HG03342 (cell line): ENCODE measurements at regions not wholly inside any gene's neighbourhood (a gene's known extent, or its start where the extent isn't known, plus 50 kb on each side); places are given as distances from the start of the nearest gene placed in this dataset.

Experiments used
- ATAC-seq: cut with Tn5 transposase; IDR thresholded peaks from one replicate; pipeline ENCODE4 v1.9.1; 2021; ENCODE audit warnings: mild to moderate bottlenecking, moderate library complexity; ENCODE audit not compliant: unreplicated experiment

DNA sequence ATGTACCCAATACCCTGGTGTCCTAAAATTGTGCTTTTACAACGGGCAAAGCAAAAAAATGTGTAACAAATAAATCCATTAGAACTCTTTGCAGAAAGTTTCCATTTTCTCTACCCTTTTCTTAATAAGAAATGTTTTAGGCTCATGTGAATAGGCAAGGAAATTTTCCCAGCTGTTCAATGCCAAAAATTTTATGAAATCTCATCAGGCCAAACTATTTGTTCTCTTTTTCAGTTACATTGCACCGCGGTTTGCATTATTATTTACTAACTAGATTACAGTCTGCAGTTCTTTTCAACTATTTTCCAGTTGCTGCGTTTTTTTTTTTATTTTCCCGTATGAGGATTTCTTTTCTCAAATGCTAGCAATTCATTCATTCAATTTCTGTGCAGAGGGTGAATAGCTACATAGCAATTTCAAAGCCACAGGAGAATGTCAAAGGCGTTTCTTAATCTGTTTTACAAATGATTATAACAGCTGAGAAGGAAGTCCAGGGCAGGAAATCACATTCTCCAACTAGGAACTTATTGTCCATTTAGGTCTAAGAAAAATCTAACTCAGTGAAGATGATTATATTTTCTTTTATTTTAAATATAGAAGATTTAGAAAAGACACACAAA lies 367.5 kb upstream of the MMADHC start:
- ATAC-seq = no peak

DNA sequence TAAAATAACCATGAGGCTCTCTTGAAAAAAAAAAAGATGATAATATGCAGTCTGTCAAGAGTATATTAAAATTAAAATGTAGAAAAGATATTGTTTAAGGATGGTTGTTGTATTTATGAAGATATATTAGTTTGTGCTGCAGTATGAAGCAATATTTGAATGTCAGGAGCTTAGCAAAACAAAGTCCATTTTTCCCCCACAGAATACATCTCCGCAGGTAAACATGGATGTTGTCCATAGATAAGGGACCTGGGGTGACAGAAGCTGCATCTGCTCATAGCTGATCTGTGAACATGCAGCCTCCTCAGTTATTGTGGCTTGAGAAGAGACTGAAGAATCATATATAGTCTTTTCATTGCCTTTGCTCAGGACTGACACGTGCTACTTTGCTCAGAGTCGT lies 366.1 kb upstream of the MMADHC start:
- ATAC-seq = no peak

DNA sequence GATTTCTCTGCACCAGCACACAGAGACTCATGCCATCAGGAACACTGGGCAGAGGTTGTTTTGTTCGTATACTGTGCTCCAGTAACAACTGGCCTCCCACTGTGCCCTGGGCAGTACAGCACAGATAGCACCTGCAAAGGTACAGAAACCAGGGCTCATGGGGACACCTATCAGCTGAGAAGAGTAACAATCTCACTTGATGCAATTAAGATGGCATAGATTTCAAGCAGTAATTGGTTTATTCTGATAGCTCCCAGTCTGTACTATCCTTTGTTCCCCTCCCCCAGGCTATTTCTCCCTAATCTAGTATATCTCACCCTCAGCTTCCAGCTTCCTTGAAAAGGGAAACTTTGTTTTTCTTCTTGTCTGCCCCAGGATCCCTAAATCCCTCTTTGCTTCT lies 343.9 kb upstream of the MMADHC start:
- ATAC-seq = no peak

- no peak for ATAC-seq
These were observed 340.4 kb upstream of the MMADHC start for GRCh38 chr2:149928011-149928410.

DNA sequence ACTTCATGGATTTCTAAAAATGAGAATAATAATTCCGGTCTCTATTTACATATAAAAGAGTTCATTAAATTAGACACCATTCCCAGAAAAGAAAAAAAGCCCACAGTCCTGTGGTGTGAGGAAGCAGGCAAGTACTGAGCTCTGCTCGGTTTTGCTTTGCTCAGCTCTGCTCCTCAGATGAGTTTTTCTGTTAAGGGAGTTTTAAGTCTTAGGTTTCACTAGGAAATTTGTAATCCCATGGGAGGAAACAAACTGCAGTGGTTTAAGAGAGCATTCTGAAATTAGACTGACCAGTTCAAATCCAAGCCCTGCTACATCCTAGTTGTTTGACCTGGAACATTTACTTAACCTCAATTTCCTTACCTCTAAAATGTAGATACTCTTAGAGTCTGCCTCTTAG lies 338.6 kb upstream of the MMADHC start:
- no peak for ATAC-seq

- no peak for ATAC-seq
These were observed 337.1 kb upstream of the MMADHC start for GRCh38 chr2:149924549-149925213.

GRCh38 chr2:149924028-149924427 lies 336.5 kb upstream of the MMADHC start:
- ATAC-seq = no peak

DNA sequence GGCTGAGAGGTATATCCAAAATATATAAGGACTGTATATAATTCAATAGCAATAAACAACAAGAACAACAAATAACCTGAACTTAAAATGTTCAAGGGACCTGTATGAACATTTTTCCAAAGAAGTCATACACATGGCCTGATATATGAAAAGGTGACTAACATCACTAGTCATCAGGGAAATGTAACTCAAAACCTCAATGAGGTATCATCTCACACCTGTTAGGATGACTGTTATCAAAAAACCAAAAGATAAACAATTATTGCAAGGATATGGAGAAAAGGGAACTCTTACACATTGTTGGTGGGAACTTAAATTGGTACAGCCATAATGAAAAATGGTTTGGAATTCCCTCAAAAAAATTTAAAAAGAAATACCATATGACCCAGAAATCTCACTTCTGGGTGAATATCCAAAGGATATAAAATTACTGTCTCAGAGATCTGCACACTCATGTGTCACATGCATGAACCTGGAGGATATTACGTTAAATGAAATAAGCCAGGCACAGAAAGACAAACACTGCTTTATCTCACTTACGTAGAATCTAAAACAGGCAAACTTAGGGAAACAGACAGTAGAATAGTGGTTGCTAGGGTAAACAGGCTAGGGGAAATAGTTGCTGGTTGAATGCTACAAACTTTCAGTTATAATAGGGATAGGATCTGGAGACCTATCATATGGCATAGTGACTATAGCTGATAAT lies 334.5 kb upstream of the MMADHC start:
- no peak for ATAC-seq

GRCh38 chr2:149920389-149920788 lies 332.8 kb upstream of the MMADHC start:
- ATAC-seq = no peak

DNA sequence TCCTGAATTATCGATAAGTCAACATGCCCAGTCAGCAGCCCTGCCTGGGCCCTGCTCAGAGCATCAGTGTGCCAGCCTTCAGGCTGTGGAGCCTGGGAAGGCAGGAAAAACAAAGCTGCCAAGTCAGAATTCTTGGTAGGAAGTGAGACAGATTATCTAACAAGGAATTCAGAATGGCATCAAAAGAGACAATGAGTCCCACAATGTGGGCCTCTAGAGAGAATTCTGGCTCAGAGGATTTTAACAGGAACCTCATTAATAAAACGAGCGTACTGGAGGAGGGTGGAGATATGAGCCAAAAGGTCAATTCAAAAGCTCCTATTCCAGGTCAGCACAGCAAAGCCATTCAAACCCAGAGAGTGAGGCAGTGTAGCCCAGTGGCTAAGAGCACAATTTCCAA lies 327.6 kb upstream of the MMADHC start:
- no peak for ATAC-seq

GRCh38 chr2:149908726-149909683 lies 321.4 kb upstream of the MMADHC start:
- no peak for ATAC-seq

GRCh38 chr2:149906886-149907285 lies 319.3 kb upstream of the MMADHC start:
- ATAC-seq = no peak

- no peak for ATAC-seq
These were observed 317.0 kb upstream of the MMADHC start for GRCh38 chr2:149904352-149905175.

- ATAC-seq = no peak
These were observed 316.1 kb upstream of the MMADHC start for GRCh38 chr2:149903626-149904025.

DNA sequence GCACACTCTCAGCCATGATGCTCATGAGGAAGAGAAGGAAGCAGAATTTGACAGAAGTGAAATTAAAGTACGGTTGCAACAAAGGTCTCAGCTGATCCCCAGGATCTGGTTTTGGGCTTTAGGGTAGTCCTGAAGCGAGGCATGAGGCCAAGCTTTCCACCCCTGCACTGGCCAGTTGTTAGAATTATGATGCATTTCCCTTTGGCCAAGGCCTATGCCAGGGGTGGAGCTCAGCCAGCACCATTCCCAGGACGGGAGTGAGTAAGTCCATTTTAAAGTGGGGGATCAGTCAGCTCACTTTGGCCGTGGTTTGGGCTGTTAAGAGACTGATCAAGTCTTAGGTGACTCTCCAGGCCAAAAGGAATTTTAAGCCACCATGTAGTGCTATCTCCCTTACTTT lies 314.5 kb upstream of the MMADHC start:
- no peak for ATAC-seq

DNA sequence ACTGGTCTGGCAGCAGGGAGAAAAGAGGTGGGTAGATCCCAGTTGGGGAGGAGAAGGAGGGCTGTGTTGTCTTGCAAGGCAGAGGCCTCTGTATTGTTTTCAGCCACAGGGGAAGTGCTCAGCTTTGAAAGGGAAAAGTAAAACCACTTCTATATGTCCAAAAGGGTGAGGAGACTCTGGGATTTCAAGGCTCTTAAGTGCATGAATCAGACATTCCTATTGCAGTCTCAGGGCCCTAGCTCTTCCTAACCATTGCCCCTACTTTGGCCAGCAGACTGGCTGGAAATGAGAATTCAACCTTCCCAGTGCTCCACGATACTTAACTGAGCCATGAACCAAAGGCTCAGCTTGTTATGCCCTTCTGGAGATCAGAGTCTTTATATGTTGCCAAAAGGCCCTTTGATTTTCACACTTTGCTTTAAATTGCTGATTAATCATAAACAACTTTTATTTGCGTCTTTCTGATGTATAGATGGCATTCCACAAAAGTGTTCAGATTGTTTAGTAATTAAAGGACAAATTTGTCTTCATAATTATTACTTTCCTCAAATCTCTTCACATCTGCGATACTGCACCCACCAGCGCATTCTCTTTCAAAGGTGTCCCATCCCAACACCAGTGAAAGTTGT lies 313.8 kb upstream of the MMADHC start:
- no peak for ATAC-seq

GRCh38 chr2:149899390-149899789 lies 311.8 kb upstream of the MMADHC start:
- no peak for ATAC-seq

DNA sequence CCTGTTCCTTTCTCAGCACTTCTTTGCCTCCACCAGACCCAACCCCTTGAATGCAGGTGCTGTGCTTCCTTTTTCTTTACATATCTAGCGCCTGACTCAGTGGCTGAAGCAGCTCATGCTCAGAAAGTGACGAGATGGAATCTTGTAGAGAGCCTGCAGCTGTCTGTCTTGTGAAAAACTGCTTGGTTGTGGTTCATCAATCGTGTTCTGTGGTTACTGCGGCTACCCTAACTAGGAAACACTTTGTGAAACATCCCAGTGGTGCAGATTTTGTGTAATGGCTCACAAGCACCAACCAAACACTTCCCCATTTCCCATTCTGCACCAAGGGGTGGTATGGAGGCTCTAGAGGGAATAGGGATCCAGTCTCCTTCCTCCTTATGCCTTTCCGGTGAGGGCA lies 307.2 kb upstream of the MMADHC start:
- no peak for ATAC-seq

DNA sequence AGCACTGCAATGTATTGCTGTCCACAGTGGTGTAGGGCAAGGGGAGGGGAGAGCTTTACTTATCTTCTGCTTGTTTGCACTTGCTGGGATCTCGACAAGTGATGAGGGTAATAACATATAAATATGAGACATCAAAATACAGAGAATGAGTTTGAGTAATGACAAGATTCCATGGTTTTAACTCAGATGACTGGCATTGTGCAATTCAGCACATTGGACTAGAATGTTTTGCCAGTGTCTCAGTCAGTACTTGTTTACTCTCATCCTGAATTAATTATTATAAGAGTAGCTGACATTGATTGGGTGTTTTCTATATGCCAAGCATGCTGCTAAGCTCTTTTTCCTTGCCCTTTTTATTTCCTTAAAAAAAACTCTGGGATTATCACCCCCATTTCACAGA lies 306.7 kb upstream of the MMADHC start:
- ATAC-seq = no peak

DNA sequence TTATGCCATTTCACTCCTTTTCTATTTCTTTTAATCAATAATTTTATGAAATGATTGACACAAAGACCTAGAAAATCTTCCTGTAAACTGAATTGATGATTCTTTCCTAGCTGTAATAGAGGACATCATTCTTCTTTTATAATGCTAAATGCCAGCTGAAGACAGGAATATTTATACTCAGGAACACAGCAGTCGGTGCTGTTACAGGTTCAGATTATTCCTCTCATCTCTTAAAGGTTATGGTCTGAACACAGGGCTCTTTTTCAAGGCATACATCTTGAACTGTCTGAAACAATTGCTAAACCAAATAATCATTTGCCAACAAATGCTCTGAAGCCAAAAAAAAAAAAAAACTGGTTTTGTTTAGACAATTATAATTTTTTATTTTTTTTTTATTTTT lies 305.0 kb upstream of the MMADHC start:
- no peak for ATAC-seq
